Neural cell (in vitro differentiated cells): ENCODE measurements at regions not wholly inside any gene's neighbourhood (a gene's known extent, or its start where the extent isn't known, plus 50 kb on each side); places are given as distances from the start of the nearest gene placed in this dataset.

ENCODE experiments used
- H2AFZ ChIP-seq: fragments of 200-600, 300-800 bp; sonication (generic), shearing (Covaris generic); 2 replicates; pipeline ENCODE4 v1.6.0; 2014; ENCODE audit warnings: low read depth, mild to moderate bottlenecking, antibody characterized with exemption, low read length, moderate library complexity
- H3F3A ChIP-seq: fragments of 200-600 bp; shearing (Covaris generic); 2 replicates; pipeline ENCODE4 v1.6.1; 2016; ENCODE audit warnings: mild to moderate bottlenecking, moderate library complexity, mixed read lengths, antibody characterized with exemption, low read length; ENCODE audit not compliant: insufficient read depth, poor library complexity, severe bottlenecking
- H3K27ac ChIP-seq: fragments of 200-600, 300-800 bp; sonication (generic), shearing (Covaris generic); 2 replicates; pipeline ENCODE4 v1.5.1; 2014; ENCODE audit warnings: mild to moderate bottlenecking, low read length, moderate library complexity
- H3K27me3 ChIP-seq: fragments of 300-800, 200-600 bp; sonication (generic), shearing (Covaris generic); 2 replicates; pipeline ENCODE4 v1.6.0; 2014; ENCODE audit warnings: mild to moderate bottlenecking, low read depth, low read length, moderate library complexity; ENCODE audit not compliant: insufficient read depth
- H3K36me3 ChIP-seq: fragments of 300-800, 200-600 bp; sonication (generic), shearing (Covaris generic); 2 replicates; pipeline ENCODE4 v1.5.1; 2014; ENCODE audit warnings: mild to moderate bottlenecking, antibody characterized with exemption, low read length, moderate library complexity; ENCODE audit not compliant: insufficient read depth
- H3K4me2 ChIP-seq: fragments of 300-800, 200-600 bp; sonication (generic), shearing (Covaris generic); 2 replicates; pipeline ENCODE4 v1.6.0; 2014; ENCODE audit warnings: mild to moderate bottlenecking, low read length
- H3K4me3 ChIP-seq: fragments of 300-800, 200-600 bp; sonication (generic), shearing (Covaris generic); 2 replicates; pipeline ENCODE4 v1.5.1; 2014; ENCODE audit warnings: mild to moderate bottlenecking, low read length, moderate library complexity
- H3K79me2 ChIP-seq: fragments of 200-600 bp; shearing (Covaris generic); replicated peaks from 2 replicates; pipeline ENCODE4 v1.6.0; 2014; ENCODE audit warnings: mild to moderate bottlenecking, low read length, moderate library complexity; ENCODE audit not compliant: insufficient read depth
- H3K9ac ChIP-seq: fragments of 300-800, 200-600 bp; sonication (generic), shearing (Covaris generic); 2 replicates; pipeline ENCODE4 v1.6.1; 2016; ENCODE audit warnings: mild to moderate bottlenecking, low read length, mixed read lengths
- H3K9me2 ChIP-seq: fragments of 200-600 bp; shearing (Covaris generic); 2 replicates; pipeline ENCODE4 v1.6.1; 2016; ENCODE audit warnings: mild to moderate bottlenecking, low read length, mixed read lengths; ENCODE audit not compliant: insufficient read depth
- H3K9me3 ChIP-seq: fragments of 200-600, 300-800 bp; sonication (generic), shearing (Covaris generic); 2 replicates; pipeline ENCODE4 v1.6.1; 2016; ENCODE audit warnings: mild to moderate bottlenecking, mixed run types, low read length, moderate library complexity, mixed read lengths
- H4K20me1 ChIP-seq: fragments of 200-600 bp; shearing (Covaris generic); 2 replicates; pipeline ENCODE4 v1.6.1; 2016; ENCODE audit warnings: mild to moderate bottlenecking, mixed run types; ENCODE audit not compliant: insufficient read depth
- EP300 ChIP-seq: fragments of 450-650 bp; conservative IDR thresholded peaks from 2 replicates; pipeline ENCODE4 v1.6.1; 2014; ENCODE audit warnings: antibody characterized with exemption, mild to moderate bottlenecking, moderate library complexity; ENCODE audit not compliant: poor library complexity, severe bottlenecking
- EZH2 ChIP-seq: fragments of 200-600, 300-800 bp; shearing (Covaris generic), sonication (generic); IDR thresholded peaks from 2 replicates; pipeline ENCODE4 v1.6.1; 2014; ENCODE audit warnings: antibody characterized with exemption, low read length, borderline replicate concordance, mild to moderate bottlenecking; ENCODE audit not compliant: insufficient read depth, poor library complexity, severe bottlenecking
- MXI1 ChIP-seq: fragments of 450-650 bp; conservative IDR thresholded peaks from 2 replicates; pipeline ENCODE4 v1.6.1; 2014; ENCODE audit warnings: antibody characterized with exemption, mild to moderate bottlenecking; ENCODE audit not compliant: poor library complexity, severe bottlenecking
- POLR2AphosphoS5 ChIP-seq: IDR thresholded peaks from 2 replicates; pipeline ENCODE4 v1.6.1; 2012
- RAD21 ChIP-seq: fragments of 450-650 bp; conservative IDR thresholded peaks from 2 replicates; pipeline ENCODE4 v1.6.1; 2014; ENCODE audit warnings: antibody characterized with exemption, mild to moderate bottlenecking, moderate library complexity
- SMC3 ChIP-seq: fragments of 450-650 bp; conservative IDR thresholded peaks from 2 replicates; pipeline ENCODE4 v1.6.1; 2014; ENCODE audit warnings: antibody characterized with exemption, mild to moderate bottlenecking, moderate library complexity; ENCODE audit not compliant: poor library complexity
- TAF1 ChIP-seq: IDR thresholded peaks from 2 replicates; pipeline ENCODE4 v1.6.1; 2012; ENCODE audit warnings: low read depth
- TF ChIP-seq, protein P1 (sequence below): fragments of 450-650 bp; IDR thresholded peaks from 2 replicates; pipeline ENCODE4 v1.5.1; 2014; ENCODE audit warnings: antibody characterized with exemption, mild to moderate bottlenecking, moderate library complexity; ENCODE audit not compliant: poor library complexity, severe bottlenecking
- TF ChIP-seq, protein P2 (sequence below): IDR thresholded peaks from 2 replicates; pipeline ENCODE4 v1.6.1; 2012; ENCODE audit warnings: borderline replicate concordance

DNA sequence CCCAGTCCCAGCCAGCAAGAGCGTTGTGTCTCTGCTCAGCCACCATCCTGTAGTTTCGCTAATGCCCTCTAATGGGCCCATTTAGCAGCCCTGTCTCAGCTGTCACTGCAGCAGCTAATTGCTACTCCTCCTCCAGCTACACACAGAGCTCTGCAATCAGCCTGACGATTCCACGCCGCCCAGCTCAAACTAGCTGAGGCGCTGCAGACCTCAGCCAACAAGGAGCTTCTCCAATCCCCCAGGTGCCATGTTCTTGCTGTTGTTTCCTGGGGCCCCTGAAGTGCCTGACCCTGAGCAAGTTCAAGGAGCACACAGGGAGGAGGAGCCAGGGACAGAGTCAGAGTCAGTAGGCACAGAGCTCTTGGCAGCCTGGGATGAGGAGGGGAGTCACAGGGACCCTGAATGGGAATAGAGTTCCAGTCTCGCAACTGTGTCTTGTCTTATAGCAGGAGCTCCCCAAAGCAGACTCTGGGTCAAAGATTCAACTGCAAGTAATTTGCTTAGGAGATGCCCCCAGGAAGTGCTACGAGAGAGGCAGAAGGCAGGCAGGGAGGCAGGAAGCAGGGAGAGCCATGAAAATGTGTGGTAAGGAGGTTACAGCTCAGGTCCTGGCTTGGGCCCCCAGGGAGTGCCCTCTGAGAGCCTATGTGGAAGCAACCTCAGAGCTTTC is 135.8 kb upstream of the UNC5B start (continued):
- no peak for TF ChIP-seq TAF1

DNA sequence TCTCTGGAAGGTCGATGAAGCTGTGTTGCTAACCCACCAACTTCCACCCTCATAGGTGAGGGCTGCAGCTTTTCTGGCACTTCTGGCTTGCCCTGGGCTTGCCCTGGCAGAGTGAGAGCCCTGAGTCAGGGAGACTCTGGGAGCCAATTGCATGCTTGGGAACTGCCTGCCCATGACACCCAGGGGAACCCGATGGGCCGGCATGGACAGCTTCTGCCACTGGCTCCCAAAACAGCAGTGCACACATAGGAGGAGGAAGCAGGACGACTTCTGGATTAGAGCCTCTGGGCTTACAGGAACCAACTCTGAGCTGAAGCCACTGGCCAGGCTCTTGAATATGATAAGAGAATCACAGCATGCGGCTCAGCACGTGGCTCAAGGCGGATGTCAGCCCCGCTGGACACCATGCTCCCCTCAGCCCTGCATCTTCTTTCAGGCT is 135.2 kb upstream of the UNC5B start:
- Histone ChIP-seq H3K9ac (peak overlapping the region; percentile 21), H3K36me3 (no peaks in the 10 kb centered on the region), H3K9me2 (no peaks in the 10 kb centered on the region), H3K4me2 (no peak overlapping the region), H3K27ac (peak overlapping the region; percentile 69), H4K20me1 (no peaks in the 10 kb centered on the region), H3K27me3 (no peaks in the 10 kb centered on the region), H2AFZ (no peak overlapping the region), H3K4me3 (peak overlapping the region; percentile 44), H3F3A (no peaks in the 10 kb centered on the region), H3K79me2 (no peaks in the 10 kb centered on the region), H3K9me3 (no peaks in the 10 kb centered on the region)
- TF ChIP-seq EZH2 (no peak), TAF1 (no peak), POLR2AphosphoS5 (no peak), MXI1 (no peak), EP300 (no peak), SMC3 (no peak), RAD21 (no peak)
- TF ChIP-seq, protein P1, sequence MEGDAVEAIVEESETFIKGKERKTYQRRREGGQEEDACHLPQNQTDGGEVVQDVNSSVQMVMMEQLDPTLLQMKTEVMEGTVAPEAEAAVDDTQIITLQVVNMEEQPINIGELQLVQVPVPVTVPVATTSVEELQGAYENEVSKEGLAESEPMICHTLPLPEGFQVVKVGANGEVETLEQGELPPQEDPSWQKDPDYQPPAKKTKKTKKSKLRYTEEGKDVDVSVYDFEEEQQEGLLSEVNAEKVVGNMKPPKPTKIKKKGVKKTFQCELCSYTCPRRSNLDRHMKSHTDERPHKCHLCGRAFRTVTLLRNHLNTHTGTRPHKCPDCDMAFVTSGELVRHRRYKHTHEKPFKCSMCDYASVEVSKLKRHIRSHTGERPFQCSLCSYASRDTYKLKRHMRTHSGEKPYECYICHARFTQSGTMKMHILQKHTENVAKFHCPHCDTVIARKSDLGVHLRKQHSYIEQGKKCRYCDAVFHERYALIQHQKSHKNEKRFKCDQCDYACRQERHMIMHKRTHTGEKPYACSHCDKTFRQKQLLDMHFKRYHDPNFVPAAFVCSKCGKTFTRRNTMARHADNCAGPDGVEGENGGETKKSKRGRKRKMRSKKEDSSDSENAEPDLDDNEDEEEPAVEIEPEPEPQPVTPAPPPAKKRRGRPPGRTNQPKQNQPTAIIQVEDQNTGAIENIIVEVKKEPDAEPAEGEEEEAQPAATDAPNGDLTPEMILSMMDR = no peak
- TF ChIP-seq, protein P2, sequence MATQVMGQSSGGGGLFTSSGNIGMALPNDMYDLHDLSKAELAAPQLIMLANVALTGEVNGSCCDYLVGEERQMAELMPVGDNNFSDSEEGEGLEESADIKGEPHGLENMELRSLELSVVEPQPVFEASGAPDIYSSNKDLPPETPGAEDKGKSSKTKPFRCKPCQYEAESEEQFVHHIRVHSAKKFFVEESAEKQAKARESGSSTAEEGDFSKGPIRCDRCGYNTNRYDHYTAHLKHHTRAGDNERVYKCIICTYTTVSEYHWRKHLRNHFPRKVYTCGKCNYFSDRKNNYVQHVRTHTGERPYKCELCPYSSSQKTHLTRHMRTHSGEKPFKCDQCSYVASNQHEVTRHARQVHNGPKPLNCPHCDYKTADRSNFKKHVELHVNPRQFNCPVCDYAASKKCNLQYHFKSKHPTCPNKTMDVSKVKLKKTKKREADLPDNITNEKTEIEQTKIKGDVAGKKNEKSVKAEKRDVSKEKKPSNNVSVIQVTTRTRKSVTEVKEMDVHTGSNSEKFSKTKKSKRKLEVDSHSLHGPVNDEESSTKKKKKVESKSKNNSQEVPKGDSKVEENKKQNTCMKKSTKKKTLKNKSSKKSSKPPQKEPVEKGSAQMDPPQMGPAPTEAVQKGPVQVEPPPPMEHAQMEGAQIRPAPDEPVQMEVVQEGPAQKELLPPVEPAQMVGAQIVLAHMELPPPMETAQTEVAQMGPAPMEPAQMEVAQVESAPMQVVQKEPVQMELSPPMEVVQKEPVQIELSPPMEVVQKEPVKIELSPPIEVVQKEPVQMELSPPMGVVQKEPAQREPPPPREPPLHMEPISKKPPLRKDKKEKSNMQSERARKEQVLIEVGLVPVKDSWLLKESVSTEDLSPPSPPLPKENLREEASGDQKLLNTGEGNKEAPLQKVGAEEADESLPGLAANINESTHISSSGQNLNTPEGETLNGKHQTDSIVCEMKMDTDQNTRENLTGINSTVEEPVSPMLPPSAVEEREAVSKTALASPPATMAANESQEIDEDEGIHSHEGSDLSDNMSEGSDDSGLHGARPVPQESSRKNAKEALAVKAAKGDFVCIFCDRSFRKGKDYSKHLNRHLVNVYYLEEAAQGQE = no peak

DNA sequence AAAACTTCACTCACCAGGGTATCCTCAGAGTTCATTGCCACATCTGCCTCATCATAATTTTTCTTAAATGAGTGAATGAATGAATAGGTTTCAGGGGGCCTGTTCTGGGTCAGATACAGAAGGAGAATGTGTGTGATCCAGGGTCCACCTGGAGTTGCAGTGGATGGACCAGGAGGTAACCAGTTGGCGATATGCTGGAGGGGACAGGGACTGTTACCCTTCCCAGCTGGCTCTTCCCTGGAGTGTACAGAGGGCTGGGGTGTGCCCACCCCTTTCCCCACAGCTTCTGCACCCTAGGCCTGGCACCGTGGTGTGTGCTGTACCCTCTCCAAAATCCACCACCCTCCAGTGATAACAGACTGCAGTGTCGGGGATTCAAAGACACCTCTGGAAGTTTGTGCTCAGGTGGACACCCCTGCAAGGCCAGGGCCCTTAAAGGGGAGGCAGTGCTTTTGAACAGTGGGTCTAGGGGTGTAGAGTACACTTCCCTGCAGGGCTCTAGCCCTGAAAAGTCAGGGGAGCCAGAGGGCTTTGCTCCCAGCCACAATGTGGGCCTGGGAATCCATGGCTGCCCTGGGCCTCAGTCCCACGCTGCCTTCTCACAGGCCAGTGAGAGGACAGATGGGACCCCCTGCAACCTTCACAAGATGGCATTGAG is 134.4 kb upstream of the UNC5B start:
- H3K27ac ChIP-seq = peak overlapping the region; percentile 69
- no peak overlapping the region for H3K9ac ChIP-seq
- TF ChIP-seq RAD21 = no peak
- TF ChIP-seq EZH2 = no peak
- TF ChIP-seq, protein P1 = no peak
- TF ChIP-seq SMC3 = no peak
- TF ChIP-seq, protein P2 = no peak
- TF ChIP-seq POLR2AphosphoS5 = no peak
- no peak for TF ChIP-seq MXI1
- no peak for TF ChIP-seq EP300
- no peak for TF ChIP-seq TAF1
- no peaks in the 10 kb centered on the region for H3K27me3 ChIP-seq
- H3K4me2 ChIP-seq = no peak overlapping the region
- H3F3A ChIP-seq = no peaks in the 10 kb centered on the region
- no peak overlapping the region for H3K4me3 ChIP-seq
- no peaks in the 10 kb centered on the region for H3K36me3 ChIP-seq
- H4K20me1 ChIP-seq = no peaks in the 10 kb centered on the region
- no peaks in the 10 kb centered on the region for H3K9me2 ChIP-seq
- no peak overlapping the region for H2AFZ ChIP-seq
- no peaks in the 10 kb centered on the region for H3K9me3 ChIP-seq
- H3K79me2 ChIP-seq = no peaks in the 10 kb centered on the region
